GM18858 (cell line): ENCODE measurements at regions not wholly inside any gene's neighbourhood (a gene's known extent, or its start where the extent isn't known, plus 50 kb on each side); places are given as distances from the start of the nearest gene placed in this dataset.
"Not testable (repeated sequence)": the region's sequence is repeated elsewhere in the genome, so short reads cannot be mapped to it uniquely, and the experiment has no call there.

ENCODE experiments used
- ATAC-seq: cut with Tn5 transposase; IDR thresholded peaks from one replicate; pipeline ENCODE4 v1.9.1; 2021; ENCODE audit not compliant: unreplicated experiment

DNA sequence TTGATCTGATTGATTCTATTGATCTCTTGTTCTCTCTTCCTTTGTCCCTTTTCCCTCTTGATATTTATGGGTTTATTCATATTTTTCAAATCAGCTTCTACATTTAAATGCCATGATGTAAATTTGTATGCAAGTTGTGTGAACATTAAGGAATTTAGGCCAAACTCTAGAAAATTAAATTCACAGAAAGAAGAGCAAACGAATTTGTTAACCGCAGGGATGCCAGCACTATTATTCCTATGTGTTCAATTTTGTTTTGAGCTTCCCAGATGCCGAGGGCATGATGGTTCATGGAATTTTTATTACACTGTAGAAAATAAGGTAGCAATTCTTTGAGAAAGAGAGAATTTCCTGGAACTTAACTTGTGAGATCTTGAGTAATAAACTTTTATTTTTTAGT, 220.9 kb downstream of the BUB3 start:
- no peak for ATAC-seq

DNA sequence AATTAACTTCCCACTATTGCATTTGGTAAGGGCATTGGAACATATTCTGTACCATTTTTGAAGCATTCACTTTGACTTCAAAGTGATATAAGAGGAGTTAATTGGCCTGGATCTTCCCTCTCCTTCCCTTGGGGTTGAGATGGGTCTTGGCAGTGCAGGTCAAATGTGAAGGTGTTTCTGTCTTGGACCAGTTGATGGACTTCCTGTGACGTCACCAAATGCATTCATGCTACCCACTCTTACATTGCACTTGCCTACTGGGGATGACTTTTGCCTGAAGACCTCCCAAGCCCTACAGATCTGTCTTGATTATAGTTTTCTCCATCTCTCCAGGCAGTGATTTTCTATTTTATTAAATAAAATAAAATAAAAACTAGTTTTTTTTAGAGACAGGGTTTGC, 221.5 kb downstream of the BUB3 start:
- ATAC-seq, result no peak

DNA sequence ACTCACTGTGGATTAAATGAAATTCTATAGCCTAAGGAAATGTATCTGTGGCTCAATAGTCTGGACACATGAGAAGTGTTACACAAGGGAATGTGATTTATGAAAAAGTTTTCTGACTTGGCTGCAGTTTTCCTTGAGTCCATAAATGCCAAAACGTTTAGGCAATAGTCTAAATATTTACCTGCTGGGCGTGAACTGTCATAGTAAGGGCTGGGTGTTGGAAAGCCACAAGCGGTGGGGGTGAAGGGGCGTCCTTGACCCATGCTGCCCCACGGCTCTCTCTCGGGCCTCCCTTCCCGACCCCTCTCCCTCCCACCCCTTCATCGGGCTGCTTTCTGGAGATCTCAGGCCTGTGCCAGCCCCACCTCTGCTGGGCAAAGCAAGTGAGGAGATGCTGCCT, 223.7 kb downstream of the BUB3 start:
- ATAC-seq, result no peak

GRCh38 chr10:123378302-123378701, 224.1 kb downstream of the BUB3 start:
- ATAC-seq, result no peak

DNA sequence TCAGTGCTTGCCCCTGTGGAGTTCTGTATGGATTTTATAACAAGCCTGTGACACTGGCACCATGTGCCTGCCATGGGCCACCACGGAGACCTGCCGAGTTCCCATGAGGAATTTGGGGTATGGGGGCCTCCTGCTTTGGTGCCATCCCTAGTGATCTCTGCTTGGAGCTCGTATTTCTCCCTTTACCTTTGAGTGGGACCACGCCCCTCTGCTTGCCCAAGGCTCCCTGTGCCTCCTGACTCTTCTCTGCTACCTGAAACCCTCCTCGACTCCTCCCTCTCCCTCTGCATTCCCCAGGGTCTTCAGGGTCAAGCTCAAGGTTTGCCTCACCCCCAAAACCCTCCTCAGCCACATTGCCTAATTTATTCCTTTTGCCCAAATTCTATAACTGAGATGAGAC, 225.0 kb downstream of the BUB3 start:
- no peak for ATAC-seq

GRCh38 chr10:123380491-123381085, 226.4 kb downstream of the BUB3 start:
- no peak for ATAC-seq

DNA sequence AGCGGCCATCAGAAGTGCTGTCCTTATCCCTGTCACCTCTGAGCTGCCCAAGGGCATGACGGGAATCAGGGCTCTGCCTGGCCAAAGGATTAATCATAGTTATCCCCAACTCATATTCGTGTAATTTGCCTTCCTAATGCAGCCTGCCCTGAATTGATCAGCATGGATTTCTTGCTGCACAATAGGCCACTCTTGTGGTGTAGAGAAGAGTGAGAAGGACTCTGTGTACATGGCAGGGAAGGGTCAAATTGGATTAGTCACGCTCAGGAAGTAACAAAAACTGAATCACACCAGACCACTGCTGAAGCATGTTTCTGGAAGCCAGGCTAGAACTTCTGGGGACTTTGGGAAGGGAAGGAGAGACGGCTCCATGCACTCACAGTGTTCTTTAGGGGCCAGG, 227.0 kb downstream of the BUB3 start:
- no peak for ATAC-seq

DNA sequence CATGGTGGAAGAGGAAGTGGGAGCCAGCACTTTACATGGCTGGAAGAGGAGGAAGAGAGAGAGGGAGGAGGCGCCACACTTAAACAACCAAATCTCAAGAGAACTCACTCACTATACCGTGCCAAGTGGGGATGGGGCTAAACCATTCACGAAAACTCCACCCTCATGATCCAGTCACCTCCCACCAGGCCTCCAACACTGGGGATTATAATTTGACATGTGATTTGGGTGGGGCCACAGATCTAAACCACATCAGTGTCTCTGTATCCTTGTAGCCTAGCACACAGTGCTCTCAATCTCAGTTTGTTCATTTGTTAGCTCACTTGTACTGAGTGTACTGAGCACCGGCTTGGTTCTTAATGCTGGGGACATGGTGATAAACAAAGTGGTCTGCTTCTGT, 228.3 kb downstream of the BUB3 start:
- no peak for ATAC-seq

GRCh38 chr10:123385508-123386080, 231.4 kb downstream of the BUB3 start:
- no peak for ATAC-seq

GRCh38 chr10:123389520-123389919, 235.3 kb downstream of the BUB3 start:
- ATAC-seq, result no peak

DNA sequence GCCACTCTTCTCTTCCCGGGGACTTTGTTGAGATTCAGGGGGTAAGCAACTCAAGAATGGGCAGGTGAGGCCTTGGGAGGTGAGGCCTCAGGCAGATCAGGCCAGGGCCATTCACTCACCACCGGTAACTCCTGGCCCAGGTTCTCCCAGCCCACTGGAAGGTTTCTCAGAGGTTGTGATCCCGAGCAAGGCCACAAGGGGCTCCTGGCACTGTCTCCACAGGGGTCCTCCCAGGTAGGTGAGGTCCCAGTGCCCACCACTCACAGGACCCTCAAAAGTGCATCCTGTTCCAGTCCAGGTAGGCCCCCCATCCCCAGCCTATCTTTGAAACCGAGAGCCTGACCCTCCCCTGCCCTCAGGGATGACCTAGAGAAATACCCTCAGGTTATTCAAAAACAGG, 236.1 kb downstream of the BUB3 start:
- ATAC-seq, result no peak

DNA sequence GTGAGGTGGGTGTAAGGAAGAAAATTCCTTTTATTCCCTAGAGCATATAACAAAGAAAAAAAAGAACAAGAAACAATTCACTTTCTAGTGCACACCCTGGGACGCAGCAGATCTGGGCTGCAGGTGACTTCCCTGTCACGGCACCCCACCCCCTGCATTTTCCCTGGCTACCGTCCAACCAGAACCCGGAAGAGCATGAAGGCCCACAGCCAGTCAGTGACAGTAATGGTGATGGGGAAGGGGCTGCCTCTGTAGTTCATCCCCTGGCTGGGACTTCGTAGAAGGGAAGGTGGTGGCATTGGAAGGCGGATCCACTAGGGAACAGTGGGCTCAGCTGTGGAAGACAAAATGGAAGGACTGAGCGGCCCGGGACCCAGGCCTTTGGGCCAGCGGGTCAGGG, 236.7 kb downstream of the BUB3 start:
- no peak for ATAC-seq

GRCh38 chr10:123391275-123392028, 237.2 kb downstream of the BUB3 start:
- ATAC-seq, result no peak

GRCh38 chr10:123392182-123392963, 238.2 kb downstream of the BUB3 start:
- ATAC-seq, result peak; percentile 81

GRCh38 chr10:123393170-123393569, 239.0 kb downstream of the BUB3 start:
- no peak for ATAC-seq

GRCh38 chr10:123394382-123394781, 240.2 kb downstream of the BUB3 start:
- no peak for ATAC-seq

GRCh38 chr10:123395234-123395633, 241.0 kb downstream of the BUB3 start:
- ATAC-seq, result not testable (repeated sequence)

DNA sequence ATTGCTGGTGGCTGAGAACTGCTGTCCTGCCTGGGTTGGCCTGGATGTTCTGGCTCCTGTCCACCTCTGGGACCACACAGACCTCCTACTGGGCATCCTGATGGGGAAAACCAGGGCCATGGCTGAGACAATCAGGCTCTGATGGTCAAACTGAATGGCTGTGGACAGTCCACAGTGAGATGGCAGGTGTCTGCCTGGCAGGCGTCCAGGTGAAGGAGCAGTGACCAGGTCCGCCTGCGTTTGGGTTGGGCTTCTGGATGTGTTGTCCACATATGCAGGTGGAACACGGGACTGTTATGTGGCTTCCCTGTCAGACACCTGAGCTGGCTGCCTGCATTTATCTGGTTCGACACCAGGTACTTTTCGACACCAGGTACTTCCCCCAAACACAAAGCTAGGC, 241.7 kb downstream of the BUB3 start:
- ATAC-seq, result no peak

- peak; percentile 74 for ATAC-seq
Measured at GRCh38 chr10:123398180-123398591, 244.0 kb downstream of the BUB3 start.

GRCh38 chr10:123398756-123399155, 244.6 kb downstream of the BUB3 start:
- no peak for ATAC-seq

DNA sequence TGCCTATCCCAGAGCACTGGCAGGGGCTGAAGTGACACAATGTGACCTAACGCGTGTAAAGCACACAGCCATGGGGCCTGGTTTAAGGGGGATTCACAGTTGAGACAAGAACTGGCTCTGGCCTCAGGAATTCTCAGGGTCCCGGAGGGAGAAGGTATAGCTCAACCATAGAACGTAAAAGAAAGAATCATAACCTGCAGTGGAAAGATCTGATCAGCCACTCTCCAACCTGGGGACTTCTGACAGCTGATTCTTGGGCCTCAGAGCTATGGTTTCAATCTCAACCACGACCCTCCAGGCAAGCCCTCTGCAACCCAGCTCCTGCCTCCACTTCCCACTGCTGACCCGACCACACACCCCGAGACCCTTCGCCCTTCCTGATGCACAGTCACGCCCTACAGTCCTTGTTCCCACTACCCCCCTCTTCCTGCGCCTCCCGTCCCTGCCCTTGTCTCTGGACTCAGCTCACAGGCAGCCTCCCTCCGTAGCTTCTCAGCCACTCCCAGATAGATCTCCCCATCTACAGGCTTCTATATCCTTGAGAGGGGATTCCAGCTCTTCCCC, 245.2 kb downstream of the BUB3 start:
- ATAC-seq, result no peak
